Astrocyte (in vitro differentiated cells and primary cell): ENCODE measurements at regions not wholly inside any gene's neighbourhood (a gene's known extent, or its start where the extent isn't known, plus 50 kb on each side); places are given as distances from the start of the nearest gene placed in this dataset.

Experiments
- EZH2 ChIP-seq: IDR thresholded peaks from 2 replicates; pipeline ENCODE4 v1.6.1; 2012; ENCODE audit warnings: mild to moderate bottlenecking, low read length, inconsistent platforms; ENCODE audit not compliant: insufficient read depth
- TF ChIP-seq, protein P1 (sequence below): IDR thresholded peaks from 2 replicates; pipeline ENCODE4 v1.5.1; 2011; ENCODE audit warnings: low read depth, mild to moderate bottlenecking, inconsistent platforms, low read length, moderate library complexity; ENCODE audit not compliant: insufficient read depth

- TF ChIP-seq, protein P1, sequence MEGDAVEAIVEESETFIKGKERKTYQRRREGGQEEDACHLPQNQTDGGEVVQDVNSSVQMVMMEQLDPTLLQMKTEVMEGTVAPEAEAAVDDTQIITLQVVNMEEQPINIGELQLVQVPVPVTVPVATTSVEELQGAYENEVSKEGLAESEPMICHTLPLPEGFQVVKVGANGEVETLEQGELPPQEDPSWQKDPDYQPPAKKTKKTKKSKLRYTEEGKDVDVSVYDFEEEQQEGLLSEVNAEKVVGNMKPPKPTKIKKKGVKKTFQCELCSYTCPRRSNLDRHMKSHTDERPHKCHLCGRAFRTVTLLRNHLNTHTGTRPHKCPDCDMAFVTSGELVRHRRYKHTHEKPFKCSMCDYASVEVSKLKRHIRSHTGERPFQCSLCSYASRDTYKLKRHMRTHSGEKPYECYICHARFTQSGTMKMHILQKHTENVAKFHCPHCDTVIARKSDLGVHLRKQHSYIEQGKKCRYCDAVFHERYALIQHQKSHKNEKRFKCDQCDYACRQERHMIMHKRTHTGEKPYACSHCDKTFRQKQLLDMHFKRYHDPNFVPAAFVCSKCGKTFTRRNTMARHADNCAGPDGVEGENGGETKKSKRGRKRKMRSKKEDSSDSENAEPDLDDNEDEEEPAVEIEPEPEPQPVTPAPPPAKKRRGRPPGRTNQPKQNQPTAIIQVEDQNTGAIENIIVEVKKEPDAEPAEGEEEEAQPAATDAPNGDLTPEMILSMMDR = no peak
- no peak for TF ChIP-seq EZH2
Measured at GRCh38 chr9:117473293-117473692, 58.4 kb upstream of the ASTN2 start.
